Fibroblast of skin of left quadriceps (primary cell): ENCODE measurements at regions not wholly inside any gene's neighbourhood (a gene's known extent, or its start where the extent isn't known, plus 50 kb on each side); places are given as distances from the start of the nearest gene placed in this dataset.
"Not testable (repeated sequence)": the region's sequence is repeated elsewhere in the genome, so short reads cannot be mapped to it uniquely, and the experiment has no call there.

Experiments used
- DNase-seq, 2 experiments: peaks; one replicate each; pipeline ENCODE4 v3.0.0-alpha.2; 2013; ENCODE audit warnings: low read depth in 2 of 2

- DNase-seq = no peak
These were observed 156.8 kb upstream of the STS start for GRCh38 chrX:6990552-6991193.

GRCh38 chrX:6989858-6990257 is 157.7 kb upstream of the STS start:
- DNase-seq = no peak

GRCh38 chrX:6988694-6989093 is 158.8 kb upstream of the STS start:
- not testable (repeated sequence) for DNase-seq

GRCh38 chrX:6986915-6987314 is 160.6 kb upstream of the STS start:
- no peak for DNase-seq

- DNase-seq = no peak
These were observed 162.0 kb upstream of the STS start for GRCh38 chrX:6985537-6985936.

GRCh38 chrX:6983207-6983955 is 164.1 kb upstream of the STS start:
- DNase-seq = no peak

- no peak for DNase-seq
These were observed 165.7 kb upstream of the STS start for GRCh38 chrX:6981718-6982406.

GRCh38 chrX:6980981-6981380 is 166.5 kb upstream of the STS start:
- DNase-seq = no peak

GRCh38 chrX:6968231-6968630 is 179.3 kb upstream of the STS start:
- peak in 1 of 2 experiments; percentile 5 for DNase-seq

- no peak for DNase-seq
These were observed 181.8 kb upstream of the STS start for GRCh38 chrX:6965729-6966128.

- no peak for DNase-seq
These were observed 185.5 kb upstream of the STS start for GRCh38 chrX:6962006-6962355.

GRCh38 chrX:6961286-6962005 is 186.1 kb upstream of the STS start:
- DNase-seq = no peak

GRCh38 chrX:6959006-6959405 is 188.5 kb upstream of the STS start:
- no peak for DNase-seq

- DNase-seq = no peak
These were observed 192.7 kb upstream of the STS start for GRCh38 chrX:6954836-6955235.

GRCh38 chrX:6946168-6946567 is 201.3 kb upstream of the STS start:
- no peak for DNase-seq

GRCh38 chrX:6941041-6941440 is 206.5 kb upstream of the STS start:
- DNase-seq = no peak

GRCh38 chrX:6932942-6933341 is 214.6 kb upstream of the STS start:
- not testable (repeated sequence) for DNase-seq

GRCh38 chrX:6930307-6930849 is 217.1 kb upstream of the STS start:
- DNase-seq = no peak

GRCh38 chrX:6924443-6925077 is 223.0 kb upstream of the STS start:
- no peak for DNase-seq

- no peak for DNase-seq
These were observed 229.8 kb upstream of the STS start for GRCh38 chrX:6917666-6918065.

GRCh38 chrX:6910218-6910617 is 237.3 kb upstream of the STS start:
- no peak for DNase-seq

- DNase-seq = no peak
These were observed 238.1 kb upstream of the STS start for GRCh38 chrX:6909396-6909795.
